Endodermal cell (in vitro differentiated cells): ENCODE measurements at regions not wholly inside any gene's neighbourhood (a gene's known extent, or its start where the extent isn't known, plus 50 kb on each side); places are given as distances from the start of the nearest gene placed in this dataset.
"Not testable (repeated sequence)": the region's sequence is repeated elsewhere in the genome, so short reads cannot be mapped to it uniquely, and the experiment has no call there.

Experiments used
- DNase-seq: peaks from one replicate; pipeline ENCODE4 v3.0.0-alpha.2; 2017
- H3K27ac ChIP-seq: 2 replicates; pipeline ENCODE4 v1.5.1; 2013; ENCODE audit warnings: mild to moderate bottlenecking, low read depth, low read length, moderate library complexity
- H3K27me3 ChIP-seq: 2 replicates; pipeline ENCODE4 v1.6.1; 2013; ENCODE audit warnings: mild to moderate bottlenecking, low read length, moderate library complexity; ENCODE audit not compliant: insufficient read depth, control insufficient read depth, poor library complexity, severe bottlenecking
- H3K36me3 ChIP-seq: 2 replicates; pipeline ENCODE4 v1.7.0; 2013; ENCODE audit warnings: mild to moderate bottlenecking, low read length, moderate library complexity; ENCODE audit not compliant: control insufficient read depth, insufficient read depth
- H3K4me1 ChIP-seq: one replicate; pipeline ENCODE4 v1.7.0; 2013; ENCODE audit warnings: low read length; ENCODE audit not compliant: control insufficient read depth, insufficient read depth
- H3K4me3 ChIP-seq: 2 replicates; pipeline ENCODE4 v1.5.1; 2013; ENCODE audit warnings: mild to moderate bottlenecking, low read length, moderate library complexity
- H3K9ac ChIP-seq: 2 replicates; pipeline ENCODE4 v1.6.1; 2013; ENCODE audit warnings: mild to moderate bottlenecking, low read length, moderate library complexity; ENCODE audit not compliant: poor library complexity, severe bottlenecking; ENCODE audit errors: extremely low read depth
- H3K9me3 ChIP-seq: 2 replicates; pipeline ENCODE4 v1.6.1; 2013; ENCODE audit warnings: mild to moderate bottlenecking, low read length, moderate library complexity; ENCODE audit not compliant: control insufficient read depth
- H3K27ac Mint-ChIP-seq: 2 replicates; pipeline ENCODE4 v1.8.0; 2020; ENCODE audit warnings: mixed read lengths
- H3K27me3 Mint-ChIP-seq: 2 replicates; pipeline ENCODE4 v1.8.0; 2021; ENCODE audit warnings: mild to moderate bottlenecking, mixed read lengths; ENCODE audit not compliant: insufficient read depth
- H3K36me3 Mint-ChIP-seq: 2 replicates; pipeline ENCODE4 v1.8.0; 2020; ENCODE audit warnings: low read depth, mixed read lengths
- H3K4me1 Mint-ChIP-seq: 2 replicates; pipeline ENCODE4 v1.8.0; 2020; ENCODE audit warnings: mixed read lengths
- H3K4me3 Mint-ChIP-seq: 2 replicates; pipeline ENCODE4 v1.8.0; 2020; ENCODE audit warnings: mild to moderate bottlenecking, moderate library complexity, mixed read lengths
- H3K9me3 Mint-ChIP-seq: 2 replicates; pipeline ENCODE4 v1.8.0; 2020; ENCODE audit warnings: mild to moderate bottlenecking, mixed read lengths
- CTCF ChIP-seq: fragments of 200-600 bp; sonication (generic); conservative IDR thresholded peaks from 2 replicates; pipeline ENCODE4 v1.5.0; 2021; ENCODE audit warnings: antibody characterized with exemption, mild to moderate bottlenecking
- WGBS, 2 experiments: methylation state at CpG; one replicate each; pipeline versions ENCODE4 v1.1.5 to v1.1.7; 2013; ENCODE audit warnings: missing lambda C conversion rate in 2 of 2, mixed read lengths in 1 of 2; ENCODE audit not compliant: insufficient coverage in 1 of 2, insufficient read length in 1 of 2; 5-methylcytosine and 5-hydroxymethylcytosine counted together

DNA sequence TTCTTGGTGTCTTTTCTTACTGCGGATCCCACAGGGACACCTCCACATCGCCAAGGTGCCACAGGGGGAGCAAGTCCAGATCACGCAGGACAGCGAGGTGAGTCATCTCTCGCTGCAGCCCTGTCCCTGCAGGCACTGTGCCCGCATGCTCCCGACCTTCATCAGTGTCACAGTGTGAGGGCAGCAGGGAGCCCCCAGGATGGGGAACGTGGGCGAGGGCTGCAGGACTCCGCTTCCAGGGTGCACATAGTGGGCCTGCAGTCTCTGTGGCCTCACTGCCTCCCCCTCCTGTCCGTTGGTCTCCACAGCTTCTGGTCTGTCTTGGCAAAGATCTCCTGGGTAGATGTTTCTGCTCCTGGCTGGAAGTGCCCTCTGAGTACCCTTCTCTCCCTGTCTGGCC is 78.0 kb downstream of the NPIPB11 start:
- peak; percentile 32 for TF ChIP-seq CTCF
- H3K9me3 ChIP-seq, H3K4me1 Mint-ChIP-seq, H3K4me1 ChIP-seq, H3K27ac ChIP-seq, H3K4me3 ChIP-seq, DNase-seq, H3K36me3 Mint-ChIP-seq, H3K4me3 Mint-ChIP-seq, H3K27ac Mint-ChIP-seq, H3K9ac ChIP-seq, H3K9me3 Mint-ChIP-seq, H3K27me3 ChIP-seq, H3K36me3 ChIP-seq, H3K27me3 Mint-ChIP-seq: not testable (repeated sequence)
- WGBS, 2 experiments: 80 to 84% methylated on average over 7 to 11 of the region's 11 CpGs

- H3K9ac ChIP-seq, H3K36me3 Mint-ChIP-seq, H3K36me3 ChIP-seq, H3K27ac Mint-ChIP-seq, H3K27ac ChIP-seq, H3K27me3 ChIP-seq, H3K9me3 ChIP-seq, H3K4me3 Mint-ChIP-seq, H3K4me1 ChIP-seq, H3K27me3 Mint-ChIP-seq, DNase-seq, H3K4me1 Mint-ChIP-seq, H3K9me3 Mint-ChIP-seq, H3K4me3 ChIP-seq: not testable (repeated sequence)
- 90 to 100% methylated on average over 1 to 10 of the region's 12 CpGs for WGBS, 2 experiments
Observed at GRCh38 chr16:29327631-29328408, 78.7 kb downstream of the NPIPB11 start.

GRCh38 chr16:29326164-29327125 is 80.1 kb downstream of the NPIPB11 start:
- not testable (repeated sequence) for H3K4me3 ChIP-seq, DNase-seq, H3K4me1 Mint-ChIP-seq, H3K27me3 ChIP-seq, H3K9ac ChIP-seq, H3K36me3 Mint-ChIP-seq, H3K9me3 ChIP-seq, H3K27me3 Mint-ChIP-seq, H3K27ac Mint-ChIP-seq, H3K36me3 ChIP-seq, H3K4me1 ChIP-seq, H3K27ac ChIP-seq, H3K4me3 Mint-ChIP-seq, H3K9me3 Mint-ChIP-seq
- 84 to 90% methylated on average over 4 to 26 of the region's 34 CpGs for WGBS, 2 experiments

- not testable (repeated sequence) for DNase-seq, H3K27ac ChIP-seq, H3K27me3 Mint-ChIP-seq, H3K4me1 ChIP-seq, H3K4me3 ChIP-seq, H3K4me3 Mint-ChIP-seq, H3K36me3 ChIP-seq, H3K27me3 ChIP-seq, H3K9me3 ChIP-seq, H3K36me3 Mint-ChIP-seq, H3K9me3 Mint-ChIP-seq, H3K9ac ChIP-seq, H3K4me1 Mint-ChIP-seq, H3K27ac Mint-ChIP-seq
- WGBS, 2 experiments: 93 to 94% methylated on average over 3 to 6 of the region's 6 CpGs
Observed at GRCh38 chr16:29323725-29324124, 82.8 kb downstream of the NPIPB11 start.
